Endothelial cell of umbilical vein (primary cell): ENCODE measurements at regions not wholly inside any gene's neighbourhood (a gene's known extent, or its start where the extent isn't known, plus 50 kb on each side); places are given as distances from the start of the nearest gene placed in this dataset.

ENCODE experiments used
- BruUV-seq: library from RNA; stranded (reverse); fragments of 400-500 nt; replicated peaks from 2 replicates; lab custom pipeline; 2021; lab: Mats Ljungman, UMichigan
- CTCF ChIA-PET: fragments of 300-600, 350-600 bp; sonication (Branson Sonifier 250); formaldehyde crosslinking; loops from one replicate; lab custom pipeline; 2021; ENCODE audit warnings: antibody characterized with exemption, inconsistent platforms; lab: Charles Lee
- POLR2A ChIA-PET: fragments of 300-600, 350-600 bp; sonication (Branson Sonifier 250); formaldehyde crosslinking; loops from one replicate; lab custom pipeline; 2021; ENCODE audit warnings: antibody characterized with exemption, inconsistent platforms; lab: Charles Lee
- DNase-seq: peaks from one replicate; pipeline ENCODE4 v3.0.0-alpha.2; 2011; ENCODE audit warnings: low read depth, low spot score
- FAIRE-seq: peaks from 2 replicates; lab custom pipeline; 2011; peaks lifted over from hg19 to GRCh38; lab: Jason Lieb, UNC
- H2AFZ ChIP-seq: 2 replicates; pipeline ENCODE4 v1.6.0; 2012; ENCODE audit warnings: low read depth, low read length, control low read depth, inconsistent platforms
- H3K27ac ChIP-seq: 2 replicates; pipeline ENCODE4 v1.5.1; 2011; ENCODE audit warnings: low read depth, mild to moderate bottlenecking, control low read depth, low read length, moderate library complexity; ENCODE audit not compliant: insufficient read depth
- H3K27me3 ChIP-seq, 2 experiments: 2 replicates each; pipeline versions ENCODE4 v1.6.0 to v1.6.1; 2011; ENCODE audit warnings: low read length in 2 of 2, mixed read lengths in 1 of 2; ENCODE audit not compliant: control insufficient read depth in 2 of 2, insufficient read depth in 2 of 2
- H3K36me3 ChIP-seq, 2 experiments: 2 replicates in 1 of 2; 3 replicates in 1 of 2; pipeline ENCODE4 v1.5.1; 2011; ENCODE audit warnings: low read length in 2 of 2, mild to moderate bottlenecking in 1 of 2, moderate library complexity in 1 of 2; ENCODE audit not compliant: control insufficient read depth in 2 of 2, insufficient read depth in 2 of 2; ENCODE audit errors: extremely low read depth in 1 of 2
- H3K4me1 ChIP-seq: 3 replicates; pipeline ENCODE4 v1.5.1; 2011; ENCODE audit warnings: mild to moderate bottlenecking, low read length; ENCODE audit not compliant: control insufficient read depth, insufficient read depth; ENCODE audit errors: extremely low read depth
- H3K4me2 ChIP-seq: 2 replicates; pipeline ENCODE4 v1.6.1; 2011; ENCODE audit warnings: low read length, control low read depth, mixed read lengths; ENCODE audit not compliant: insufficient read depth
- H3K4me3 ChIP-seq, 3 experiments: fragments of 200-600 bp in 1 of 3; sonication (generic), shearing (Covaris generic) in 1 of 3; replicated peaks in 1 of 3; 2 replicates each; pipeline ENCODE4 v1.5.1; 2011 to 2016; ENCODE audit warnings: control low read depth in 3 of 3, low read length in 3 of 3, mild to moderate bottlenecking in 2 of 3, inconsistent platforms in 1 of 3, low read depth in 1 of 3, moderate library complexity in 1 of 3; ENCODE audit not compliant: insufficient read depth in 1 of 3
- H3K79me2 ChIP-seq: 2 replicates; pipeline ENCODE4 v1.6.0; 2012; ENCODE audit warnings: low read length, inconsistent platforms; ENCODE audit not compliant: control insufficient read depth, insufficient read depth
- H3K9ac ChIP-seq: replicated peaks from 2 replicates; pipeline ENCODE3; 2011; ENCODE audit warnings: low read length, control low read depth; ENCODE audit not compliant: insufficient read depth; ENCODE audit errors: extremely low read depth
- H3K9me1 ChIP-seq: replicated peaks from 3 replicates; pipeline ENCODE4 v1.6.0; 2011; ENCODE audit warnings: mild to moderate bottlenecking, low read length; ENCODE audit not compliant: control insufficient read depth, insufficient read depth; ENCODE audit errors: extremely low read depth
- H3K9me3 ChIP-seq: replicated peaks from 2 replicates; pipeline ENCODE4 v1.5.1; 2012; ENCODE audit warnings: low read length, inconsistent platforms; ENCODE audit not compliant: control insufficient read depth, insufficient read depth
- H4K20me1 ChIP-seq: replicated peaks from 2 replicates; pipeline ENCODE3; 2011; ENCODE audit warnings: mild to moderate bottlenecking, low read length; ENCODE audit not compliant: control insufficient read depth, insufficient read depth; ENCODE audit errors: extremely low read depth
- EZH2 ChIP-seq: IDR thresholded peaks from 2 replicates; pipeline ENCODE4 v1.6.1; 2012; ENCODE audit warnings: borderline replicate concordance, low read depth, mild to moderate bottlenecking, moderate library complexity, low read length, inconsistent platforms; ENCODE audit not compliant: severe bottlenecking
- GATA2 ChIP-seq: IDR thresholded peaks from 2 replicates; pipeline ENCODE4 v1.7.0; 2011; ENCODE audit warnings: low read depth, mild to moderate bottlenecking, moderate library complexity, mixed read lengths, low read length; ENCODE audit not compliant: insufficient read length, insufficient read depth
- JUN ChIP-seq: IDR thresholded peaks from 2 replicates; pipeline ENCODE4 v1.6.1; 2011; ENCODE audit warnings: borderline replicate concordance, low read depth; ENCODE audit not compliant: insufficient read length, insufficient read depth
- MYC ChIP-seq: IDR thresholded peaks from one replicate; pipeline ENCODE4 v1.6.1; 2011; ENCODE audit warnings: mild to moderate bottlenecking, low read depth, low read length
- POLR2A ChIP-seq: IDR thresholded peaks from 2 replicates; pipeline ENCODE4 v1.6.1; 2012; ENCODE audit warnings: low read depth, mild to moderate bottlenecking, control low read depth, low read length
- POLR2AphosphoS5 ChIP-seq: IDR thresholded peaks from 2 replicates; pipeline ENCODE4 v1.6.1; 2012; ENCODE audit warnings: low read depth, mild to moderate bottlenecking, control low read depth, low read length, moderate library complexity; ENCODE audit not compliant: insufficient read depth
- dilution Hi-C: fragments of 300-500 bp; cut with MboI; formaldehyde crosslinking; loops from one replicate; pipeline ENCODE4 v1.15.0; 2019; ENCODE audit warnings: low sequenced_read_pairs; ENCODE audit not compliant: extremely low pct_ligation_motif_present
- intact Hi-C: fragments of 100-400 bp; cut with micrococcal nuclease; formaldehyde crosslinking; loops from one replicate; pipeline ENCODE4 v1.10.0; 2022

DNA sequence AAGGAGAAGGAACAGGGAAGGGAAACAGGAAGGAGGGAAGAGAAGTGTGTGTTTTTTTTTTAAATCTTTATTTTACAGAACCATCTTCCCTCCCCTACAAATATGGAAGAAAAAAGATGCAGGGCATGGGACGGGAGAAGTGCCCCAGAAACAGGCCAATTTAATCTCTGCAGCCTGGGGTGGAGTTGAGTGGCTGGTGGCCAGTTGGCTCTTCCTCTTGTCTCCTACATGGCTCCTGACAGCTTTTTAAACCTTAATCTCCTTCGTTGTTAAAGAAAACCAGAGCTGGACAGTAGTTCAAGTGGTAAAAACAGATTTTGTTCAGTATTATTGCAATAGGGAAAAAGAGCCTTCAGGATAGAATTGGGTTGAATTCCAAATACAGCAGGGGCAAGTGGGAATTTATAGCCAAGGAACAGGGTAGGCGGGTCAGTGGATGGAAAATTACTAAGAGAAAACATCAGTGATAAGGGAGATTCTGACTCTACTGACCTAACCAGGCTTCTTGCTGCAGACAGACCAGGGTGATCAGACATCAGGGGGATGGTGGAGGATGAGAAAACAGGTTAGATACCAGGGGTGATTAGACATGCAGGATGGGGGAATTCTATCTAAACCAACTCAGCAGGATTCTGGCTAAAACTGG, 125.1 kb upstream of the CLINT1 start:
- H3K4me1 ChIP-seq, result no peaks in the 10 kb centered on the region
- no peak overlapping the region for H3K4me2 ChIP-seq
- H3K9me3 ChIP-seq, result no peaks in the 10 kb centered on the region
- intact Hi-C loops, result no loop called here
- no peaks in the 10 kb centered on the region for H3K9me1 ChIP-seq
- no peak overlapping the region for H3K4me3 ChIP-seq
- H4K20me1 ChIP-seq, result no peaks in the 10 kb centered on the region
- H3K36me3 ChIP-seq, result no peaks in the 10 kb centered on the region
- FAIRE-seq (no peak), DNase-seq (no peak)
- no peak overlapping the region for H2AFZ ChIP-seq
- no peak for TF ChIP-seq POLR2A
- dilution Hi-C loops, result no loop called here
- H3K27ac ChIP-seq, result no peak overlapping the region
- no peaks in the 10 kb centered on the region for H3K27me3 ChIP-seq
- POLR2A ChIA-PET, result no interaction called here
- H3K79me2 ChIP-seq, result no peaks in the 10 kb centered on the region
- CTCF ChIA-PET, result no interaction called here
- BruUV-seq, result no TSS peak
- no peak overlapping the region for H3K9ac ChIP-seq

DNA sequence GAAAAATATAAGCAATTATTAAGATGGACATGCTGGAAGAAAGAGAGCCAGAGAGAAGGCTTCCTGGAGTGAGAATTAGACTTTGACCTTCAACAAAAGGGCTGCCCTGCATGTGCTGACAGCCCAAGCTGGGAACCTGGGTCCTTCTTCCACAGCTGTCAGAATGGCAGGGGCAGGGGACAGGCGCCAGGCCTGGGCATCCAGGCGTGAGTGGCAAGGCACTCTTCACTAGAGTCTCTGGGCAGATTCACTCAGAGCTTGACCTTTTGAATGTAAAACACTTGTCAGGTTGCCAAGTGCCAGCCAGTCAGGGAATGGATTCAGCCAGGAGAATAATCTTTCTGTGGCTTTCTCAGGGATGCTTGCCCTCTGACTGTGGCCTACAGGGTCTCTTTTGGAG, 119.1 kb upstream of the CLINT1 start:
- intact Hi-C loops, result no loop called here
- CTCF ChIA-PET, result no interaction called here
- H3K4me3 ChIP-seq, result no peak overlapping the region
- H3K9me3 ChIP-seq, result no peaks in the 10 kb centered on the region
- no peak for FAIRE-seq
- H3K27ac ChIP-seq, result no peak overlapping the region
- POLR2A ChIA-PET, result no interaction called here
- no peaks in the 10 kb centered on the region for H3K36me3 ChIP-seq
- no peak overlapping the region for H3K9ac ChIP-seq
- H3K4me1 ChIP-seq, result no peaks in the 10 kb centered on the region
- H3K4me2 ChIP-seq, result no peak overlapping the region
- no peaks in the 10 kb centered on the region for H3K27me3 ChIP-seq
- H4K20me1 ChIP-seq, result no peaks in the 10 kb centered on the region
- dilution Hi-C loops, result no loop called here
- BruUV-seq, result no TSS peak
- DNase-seq, result no peak
- TF ChIP-seq POLR2AphosphoS5 (no peak), EZH2 (no peak), POLR2A (no peak), GATA2 (no peak), JUN (no peak), MYC (no peak)
- H3K9me1 ChIP-seq, result no peaks in the 10 kb centered on the region
- no peaks in the 10 kb centered on the region for H3K79me2 ChIP-seq
- no peak overlapping the region for H2AFZ ChIP-seq
